K562 (cell line): ENCODE measurements at regions not wholly inside any gene's neighbourhood (a gene's known extent, or its start where the extent isn't known, plus 50 kb on each side); places are given as distances from the start of the nearest gene placed in this dataset.

Experiments
- HMGXB4 ChIP-seq: sonication (generic); formaldehyde crosslinking; IDR thresholded peaks from 2 replicates; pipeline ENCODE4 v1.8.1; 2023; ENCODE audit warnings: mild to moderate bottlenecking, missing genetic modification reagents
- RBM39 ChIP-seq: fragments of 200-400 bp; formaldehyde crosslinking; optimal IDR thresholded peaks from 2 replicates; pipeline ENCODE3; 2018; ENCODE audit warnings: low read depth, low read length

DNA sequence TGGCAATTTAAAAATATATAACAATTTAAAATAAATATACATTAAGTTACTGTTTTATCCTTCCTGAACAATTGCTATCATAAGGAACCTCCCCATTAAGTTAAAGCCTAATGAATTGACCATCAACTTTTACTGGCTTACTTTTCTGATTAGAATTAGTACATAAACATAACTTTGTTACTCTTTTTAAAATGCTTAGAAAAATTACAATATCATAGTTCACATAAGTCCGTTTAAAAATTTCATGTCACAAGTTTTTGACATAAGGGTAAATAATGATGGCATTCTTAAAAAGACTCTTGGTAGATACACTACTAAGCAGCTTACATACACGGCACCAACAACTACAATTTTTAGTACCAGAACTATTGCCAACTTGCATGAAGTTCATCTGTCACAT is 1308.6 kb downstream of the FSCB start:
- TF ChIP-seq RBM39 (no peak), HMGXB4 (no peak)
